ENCODE measurements at regions not wholly inside any gene's neighbourhood (a gene's known extent, or its start where the extent isn't known, plus 50 kb on each side); places are given as distances from the start of the nearest gene placed in this dataset.

GRCh38 chr10:63887600-63888370 lies 366.6 kb downstream of the REEP3 start:
- TF ChIP-seq CTCF (IDR thresholded peaks at IDR 0.05; ENCODE audit: borderline replicate concordance, insufficient read depth, low read depth, low read length): no peak
- H3K4me3 ChIP-seq (ENCODE audit: low read depth, low read length): no peak overlapping the region

GRCh38 chr10:63889803-63890202 lies 368.6 kb downstream of the REEP3 start:
- no peak for TF ChIP-seq CTCF (IDR thresholded peaks at IDR 0.05; ENCODE audit: borderline replicate concordance, insufficient read depth, low read depth, low read length)
- H3K4me3 ChIP-seq (ENCODE audit: low read depth, low read length): no peak overlapping the region

GRCh38 chr10:63896992-63897391 lies 375.8 kb downstream of the REEP3 start:
- TF ChIP-seq CTCF (IDR thresholded peaks at IDR 0.05; ENCODE audit: borderline replicate concordance, insufficient read depth, low read depth, low read length): no peak
- no peak overlapping the region for H3K4me3 ChIP-seq (ENCODE audit: low read depth, low read length)

GRCh38 chr10:63899673-63900300 lies 378.6 kb downstream of the REEP3 start:
- no peak overlapping the region for H3K4me3 ChIP-seq (ENCODE audit: low read depth, low read length)
- TF ChIP-seq CTCF (IDR thresholded peaks at IDR 0.05; ENCODE audit: borderline replicate concordance, insufficient read depth, low read depth, low read length): no peak

GRCh38 chr10:63901228-63901627 lies 380.0 kb downstream of the REEP3 start:
- H3K4me3 ChIP-seq (ENCODE audit: low read depth, low read length): no peak overlapping the region
- peak; percentile 55 for TF ChIP-seq CTCF (IDR thresholded peaks at IDR 0.05; ENCODE audit: borderline replicate concordance, insufficient read depth, low read depth, low read length)

GRCh38 chr10:63901881-63902280 lies 380.7 kb downstream of the REEP3 start:
- TF ChIP-seq CTCF (IDR thresholded peaks at IDR 0.05; ENCODE audit: borderline replicate concordance, insufficient read depth, low read depth, low read length): no peak
- H3K4me3 ChIP-seq (ENCODE audit: low read depth, low read length): no peak overlapping the region

GRCh38 chr10:63910806-63911205 lies 389.6 kb downstream of the REEP3 start:
- no peak overlapping the region for H3K4me3 ChIP-seq (ENCODE audit: low read depth, low read length)
- TF ChIP-seq CTCF (IDR thresholded peaks at IDR 0.05; ENCODE audit: borderline replicate concordance, insufficient read depth, low read depth, low read length): no peak

Data from GM12875 (cell line).